H1 (cell line): ENCODE measurements at regions not wholly inside any gene's neighbourhood (a gene's known extent, or its start where the extent isn't known, plus 50 kb on each side); places are given as distances from the start of the nearest gene placed in this dataset.

Source experiments
- CTCF ChIA-PET: fragments of 300-600 bp; sonication (Branson Sonifier 250); formaldehyde crosslinking; loops from one replicate; lab custom pipeline; 2021; ENCODE audit not compliant: partially characterized antibody; lab: Charles Lee
- POLR2A ChIA-PET: fragments of 300-600 bp; sonication (Branson Sonifier 250); formaldehyde crosslinking; loops from one replicate; lab custom pipeline; 2021; ENCODE audit warnings: inconsistent platforms; ENCODE audit not compliant: partially characterized antibody; lab: Charles Lee
- DNase-seq, 2 experiments: peaks; one replicate each; pipeline versions ENCODE4 v3.0.0 to v3.0.0-alpha.2; 2010 to 2022; ENCODE audit warnings: low spot score in 2 of 2, low read depth in 1 of 2, mixed read lengths in 1 of 2
- FAIRE-seq: peaks from 2 replicates; lab custom pipeline; 2011; peaks lifted over from hg19 to GRCh38; lab: Jason Lieb, UNC
- H2AFZ ChIP-seq: 2 replicates; pipeline ENCODE4 v1.8.1; 2012; ENCODE audit warnings: low read length, inconsistent platforms
- H2AK5ac ChIP-seq: 2 replicates; pipeline ENCODE4 v1.6.1; 2013; ENCODE audit warnings: low read depth, low read length
- H2BK120ac ChIP-seq: replicated peaks from 2 replicates; pipeline ENCODE3; 2013; ENCODE audit warnings: low read depth, low read length, inconsistent platforms
- H2BK12ac ChIP-seq: 2 replicates; pipeline ENCODE4 v1.6.1; 2013; ENCODE audit warnings: low read depth, low read length
- H2BK15ac ChIP-seq: 2 replicates; pipeline ENCODE4 v1.6.1; 2013; ENCODE audit warnings: low read length
- H2BK20ac ChIP-seq: 2 replicates; pipeline ENCODE4 v1.6.1; 2013; ENCODE audit warnings: low read length
- H2BK5ac ChIP-seq: 2 replicates; pipeline ENCODE4 v1.6.1; 2013; ENCODE audit warnings: low read depth, low read length
- H3K14ac ChIP-seq: 2 replicates; pipeline ENCODE4 v1.6.1; 2013; ENCODE audit warnings: inconsistent platforms; ENCODE audit not compliant: insufficient read length
- H3K18ac ChIP-seq: 2 replicates; pipeline ENCODE4 v1.6.1; 2013; ENCODE audit warnings: low read length; ENCODE audit errors: extremely low read depth
- H3K23ac ChIP-seq: 2 replicates; pipeline ENCODE4 v1.6.1; 2013; ENCODE audit warnings: inconsistent platforms; ENCODE audit not compliant: insufficient read length
- H3K23me2 ChIP-seq: 2 replicates; pipeline ENCODE4 v1.6.1; 2013; ENCODE audit warnings: low read depth, low read length
- H3K27ac ChIP-seq: 2 replicates; pipeline ENCODE4 v1.6.1; 2011; ENCODE audit warnings: low read depth, low read length, inconsistent platforms
- H3K27me3 ChIP-seq, 4 experiments: replicated peaks in 1 of 4; 1 replicate in 1 of 4; 2 replicates in 3 of 4; pipeline versions ENCODE4 v1.6.1 to v1.8.1; 2011 to 2013; ENCODE audit warnings: low read length in 3 of 4, mild to moderate bottlenecking in 3 of 4, inconsistent platforms in 2 of 4, mixed read lengths in 2 of 4, moderate library complexity in 1 of 4; ENCODE audit not compliant: control insufficient read depth in 3 of 4, insufficient read depth in 3 of 4; ENCODE audit errors: extremely low read depth in 1 of 4
- H3K36me3 ChIP-seq, 4 experiments: 2 replicates each; pipeline versions ENCODE4 v1.6.1 to v1.8.1; 2011 to 2013; ENCODE audit warnings: mild to moderate bottlenecking in 4 of 4, low read length in 3 of 4, moderate library complexity in 2 of 4, control low read depth in 1 of 4, inconsistent platforms in 1 of 4; ENCODE audit not compliant: insufficient read depth in 4 of 4, control insufficient read depth in 2 of 4
- H3K4ac ChIP-seq: replicated peaks from 2 replicates; pipeline ENCODE3; 2013; ENCODE audit warnings: low read length, low read depth, mixed read lengths, inconsistent platforms; ENCODE audit not compliant: insufficient read length
- H3K4me1 ChIP-seq, 4 experiments: replicated peaks in 1 of 4; 1 replicate in 1 of 4; 2 replicates in 3 of 4; pipeline versions ENCODE4 v1.6.1 to v1.8.1; 2011 to 2013; ENCODE audit warnings: low read length in 3 of 4, inconsistent platforms in 2 of 4, mixed read lengths in 1 of 4; ENCODE audit not compliant: insufficient read depth in 4 of 4, control insufficient read depth in 3 of 4
- H3K4me2 ChIP-seq, 2 experiments: 2 replicates each; pipeline versions ENCODE4 v1.6.1 to v1.8.1; 2011 to 2013; ENCODE audit warnings: low read depth in 2 of 2, low read length in 2 of 2, control low read depth in 1 of 2, inconsistent platforms in 1 of 2, mild to moderate bottlenecking in 1 of 2; ENCODE audit not compliant: insufficient read depth in 1 of 2
- H3K4me3 ChIP-seq, 4 experiments: fragments of 200-600, 300-600 bp in 1 of 4; sonication (generic), shearing (Covaris generic), sonication (Bioruptor Twin) in 1 of 4; 2 replicates each; pipeline versions ENCODE4 v1.5.1 to v1.8.1; 2011 to 2016; ENCODE audit warnings: low read length in 4 of 4, low read depth in 3 of 4, control low read depth in 2 of 4, inconsistent platforms in 2 of 4, mild to moderate bottlenecking in 2 of 4, mixed read lengths in 1 of 4, moderate library complexity in 1 of 4; ENCODE audit not compliant: insufficient read depth in 2 of 4; ENCODE audit errors: extremely low read depth in 1 of 4
- H3K56ac ChIP-seq: replicated peaks from 2 replicates; pipeline ENCODE3; 2013; ENCODE audit warnings: low read depth, mild to moderate bottlenecking, mixed read lengths, low read length, inconsistent platforms; ENCODE audit not compliant: insufficient read length
- H3K79me1 ChIP-seq: 2 replicates; pipeline ENCODE4 v1.6.1; 2013; ENCODE audit warnings: low read depth, low read length, control low read depth
- H3K79me2 ChIP-seq, 2 experiments: 2 replicates each; pipeline versions ENCODE4 v1.6.1 to v1.8.1; 2012 to 2013; ENCODE audit warnings: low read length in 2 of 2, mild to moderate bottlenecking in 2 of 2, inconsistent platforms in 1 of 2; ENCODE audit not compliant: insufficient read depth in 2 of 2, control insufficient read depth in 1 of 2
- H3K9ac ChIP-seq, 4 experiments: replicated peaks in 1 of 4; 1 replicate in 1 of 4; 2 replicates in 3 of 4; pipeline versions ENCODE4 v1.6.1 to v1.8.1; 2011 to 2013; ENCODE audit warnings: low read depth in 3 of 4, low read length in 3 of 4, control low read depth in 2 of 4, mild to moderate bottlenecking in 2 of 4, moderate library complexity in 2 of 4, inconsistent platforms in 1 of 4; ENCODE audit errors: extremely low read depth in 1 of 4
- H3K9me3 ChIP-seq, 2 experiments: 2 replicates each; pipeline versions ENCODE4 v1.6.1 to v1.8.1; 2012 to 2013; ENCODE audit warnings: mild to moderate bottlenecking in 2 of 2, moderate library complexity in 2 of 2, control low read depth in 1 of 2, inconsistent platforms in 1 of 2, low read depth in 1 of 2, low read length in 1 of 2, mixed read lengths in 1 of 2; ENCODE audit not compliant: insufficient read depth in 2 of 2
- H4K20me1 ChIP-seq, 2 experiments: replicated peaks in 1 of 2; 2 replicates each; pipeline versions ENCODE3 to v1.8.1; 2011 to 2013; ENCODE audit warnings: inconsistent platforms in 2 of 2, low read length in 2 of 2, mild to moderate bottlenecking in 1 of 2; ENCODE audit not compliant: insufficient read depth in 2 of 2, control insufficient read depth in 1 of 2
- H4K5ac ChIP-seq: 2 replicates; pipeline ENCODE4 v1.6.1; 2013; ENCODE audit warnings: low read length, low read depth, mixed read lengths, inconsistent platforms; ENCODE audit not compliant: insufficient read length
- H4K8ac ChIP-seq: 2 replicates; pipeline ENCODE4 v1.8.0; 2013; ENCODE audit warnings: mild to moderate bottlenecking, moderate library complexity, low read length, inconsistent platforms; ENCODE audit not compliant: insufficient read depth; ENCODE audit errors: extremely low read depth
- H4K91ac ChIP-seq: replicated peaks from 2 replicates; pipeline ENCODE3; 2013; ENCODE audit warnings: low read length, mixed read lengths, inconsistent platforms; ENCODE audit not compliant: insufficient read length
- PHF8 ChIP-seq: fragments of 200-600 bp; sonication (generic); conservative IDR thresholded peaks from 2 replicates; pipeline ENCODE4 v1.7.1; 2012; ENCODE audit warnings: low read depth, mild to moderate bottlenecking, inconsistent platforms, low read length, moderate library complexity
- RAD21 ChIP-seq, 2 experiments: IDR thresholded peaks in 1 of 2; conservative IDR thresholded peaks in 1 of 2; 2 replicates each; pipeline ENCODE4 v1.6.1; 2011; ENCODE audit warnings: low read depth in 2 of 2, low read length in 2 of 2, improper control_type of control experiment in 1 of 2, inconsistent platforms in 1 of 2, mild to moderate bottlenecking in 1 of 2, moderate library complexity in 1 of 2
- RBBP5 ChIP-seq: IDR thresholded peaks from 2 replicates; pipeline ENCODE4 v1.7.1; 2012; ENCODE audit warnings: low read depth, mild to moderate bottlenecking, inconsistent platforms, low read length, moderate library complexity, borderline replicate concordance
- SRF ChIP-seq: IDR thresholded peaks from 2 replicates; pipeline ENCODE4 v1.6.1; 2011; ENCODE audit warnings: mild to moderate bottlenecking, low read depth, low read length, moderate library complexity
- TBP ChIP-seq: IDR thresholded peaks from 2 replicates; pipeline ENCODE4 v1.6.1; 2011; ENCODE audit warnings: low read depth, low read length, improper control_type of control experiment
- WGBS, 2 experiments: shearing (Covaris generic) in 1 of 2; methylation state at CpG; one replicate each; pipeline versions ENCODE4 v1.1.6 to v1.1.7; 2013 to 2015; ENCODE audit warnings: low lambda C conversion rate in 2 of 2, mixed read lengths in 2 of 2, inconsistent platforms in 1 of 2, low coverage in 1 of 2, missing lambda C conversion rate in 1 of 2; ENCODE audit not compliant: insufficient replicate concordance in 2 of 2, insufficient coverage in 1 of 2, insufficient read length in 1 of 2; ENCODE audit errors: extremely low coverage in 1 of 2, missing lambda C conversion rate in 1 of 2; 5-methylcytosine and 5-hydroxymethylcytosine counted together
- TF ChIP-seq, protein P1 (sequence below): IDR thresholded peaks from 2 replicates; pipeline ENCODE4 v1.6.1; 2012; ENCODE audit warnings: inconsistent platforms

DNA sequence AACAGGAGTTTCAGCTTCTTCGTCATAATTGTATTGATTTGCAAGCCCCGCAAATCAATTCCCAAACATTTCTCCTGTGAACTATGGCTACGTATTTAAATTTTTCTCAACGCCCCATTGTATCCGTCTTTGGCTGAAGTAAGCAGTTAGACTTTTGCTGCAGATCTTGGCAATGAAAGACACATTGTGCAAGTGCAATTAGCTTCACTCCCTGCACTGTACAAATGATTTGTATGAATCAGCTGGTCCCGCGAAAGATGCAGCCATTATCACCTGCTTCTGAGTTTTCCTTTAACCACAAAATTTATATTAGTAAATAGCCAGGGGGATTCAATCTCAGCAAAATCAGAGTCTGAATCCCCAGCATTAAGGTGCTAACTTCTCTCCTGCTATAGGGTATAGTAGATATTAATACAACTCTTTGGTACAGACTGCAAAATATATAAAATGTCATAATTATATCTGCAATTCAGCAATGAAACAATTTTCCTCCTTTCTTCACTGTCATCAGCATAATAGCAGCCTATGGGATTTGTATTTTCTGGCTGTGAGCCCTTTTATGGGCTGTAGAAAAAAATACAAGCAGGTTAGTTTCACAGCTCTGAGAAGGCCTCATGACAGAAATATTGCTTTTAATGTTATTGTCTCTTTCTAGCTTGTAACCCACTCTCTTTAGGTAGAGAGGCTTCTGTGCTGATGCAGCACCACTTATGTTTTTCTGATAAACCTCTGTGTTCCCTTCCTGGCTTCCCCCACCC lies 68.4 kb upstream of the SMARCA2 start:
- ChIA-PET POLR2A (interaction anchor here (0.5 kb wide), 1 partner anchor 681 kb away, joined by 3 read pairs; no protein-coding TSS in a partner anchor), CTCF (interaction anchor here (0.8 to 2.2 kb wide), 3 partner anchors 9 to 140 kb away, joined by 3 to 5 read pairs (median 3); no protein-coding TSS in a partner anchor)
- Histone ChIP-seq H3K23ac (no peak overlapping the region), H3K36me3 (no peaks in the 10 kb centered on the region), H2BK5ac (no peak overlapping the region), H3K4me1 (peaks cover 0 to 14% (median 5%) of the 10 kb centered on the region in 4 experiments; a peak in 4 of 7 replicates), H2BK12ac (no peak overlapping the region), H4K5ac (no peak overlapping the region), H3K4me3 (no peak overlapping the region), H4K8ac (no peak overlapping the region), H3K79me1 (no peaks in the 10 kb centered on the region), H2AFZ (no peak overlapping the region), H3K4ac (no peak overlapping the region), H2BK120ac (no peak overlapping the region), H3K14ac (no peak overlapping the region), H3K9ac (no peak overlapping the region), H3K27me3 (no peaks in the 10 kb centered on the region), H2BK15ac (no peak overlapping the region), H2AK5ac (no peak overlapping the region), H3K79me2 (no peaks in the 10 kb centered on the region), H3K9me3 (no peaks in the 10 kb centered on the region), H3K18ac (no peak overlapping the region), H2BK20ac (no peak overlapping the region), H4K91ac (no peak overlapping the region), H3K4me2 (no peak overlapping the region), H3K23me2 (no peaks in the 10 kb centered on the region), H3K27ac (no peak overlapping the region), H3K56ac (no peak overlapping the region), H4K20me1 (no peaks in the 10 kb centered on the region)
- FAIRE-seq (no peak), DNase-seq (no peak)
- no peak for TF ChIP-seq RBBP5
- no peak for TF ChIP-seq SRF
- TF ChIP-seq, protein P1, sequence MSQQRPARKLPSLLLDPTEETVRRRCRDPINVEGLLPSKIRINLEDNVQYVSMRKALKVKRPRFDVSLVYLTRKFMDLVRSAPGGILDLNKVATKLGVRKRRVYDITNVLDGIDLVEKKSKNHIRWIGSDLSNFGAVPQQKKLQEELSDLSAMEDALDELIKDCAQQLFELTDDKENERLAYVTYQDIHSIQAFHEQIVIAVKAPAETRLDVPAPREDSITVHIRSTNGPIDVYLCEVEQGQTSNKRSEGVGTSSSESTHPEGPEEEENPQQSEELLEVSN, result no peak
- TF ChIP-seq RAD21 (IDR thresholded peaks at IDR 0.05 in 1 of 2, conservative IDR thresholded peaks at IDR 0.05 in 1 of 2; ENCODE audit: low read depth in 2 of 2, low read length in 2 of 2), result no peak
- TF ChIP-seq PHF8, result no peak
- no peak for TF ChIP-seq TBP
- whole genome bisulfite sequencing, 2 experiments, result 93% methylated on average over 7 of the region's 7 CpGs; no CpG with 5 or more reads in 1 of the 2 experiments
